ENCODE measurements at regions not wholly inside any gene's neighbourhood (a gene's known extent, or its start where the extent isn't known, plus 50 kb on each side); places are given as distances from the start of the nearest gene placed in this dataset.
"Not testable (repeated sequence)": the region's sequence is repeated elsewhere in the genome, so short reads cannot be mapped to it uniquely, and the experiment has no call there.

DNA sequence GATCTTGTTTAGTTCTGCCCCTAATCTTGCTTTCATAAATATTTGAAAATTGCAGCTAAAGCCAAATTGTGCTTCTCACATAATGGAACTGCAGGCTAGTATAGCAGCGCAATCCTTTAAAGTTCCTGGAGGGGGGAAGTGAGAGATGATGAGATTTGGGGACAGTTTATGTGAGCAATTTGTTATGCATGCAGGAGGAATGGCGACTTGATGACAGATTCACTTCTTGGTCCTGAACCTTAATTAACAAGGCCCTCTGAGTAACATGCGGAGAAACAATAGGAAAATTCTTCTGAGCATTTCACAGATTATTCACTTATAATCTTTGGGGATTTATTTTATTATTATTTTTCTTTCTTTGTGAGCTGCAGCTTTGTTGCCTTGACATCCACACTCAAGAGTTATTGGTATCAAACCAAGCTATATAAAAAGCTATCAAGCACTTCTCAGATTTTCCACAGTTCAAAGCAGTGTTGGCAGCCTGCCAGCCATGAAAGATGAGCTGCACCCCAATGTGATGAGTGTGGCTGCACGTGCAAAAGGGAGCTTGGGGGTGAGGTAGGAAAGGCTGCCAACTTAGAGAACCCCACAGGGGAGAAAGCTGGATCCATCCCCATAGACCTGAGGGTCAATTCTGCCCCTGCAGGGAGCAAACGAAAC, 1662.2 kb upstream of the FLRT2 start:
- peak in 1 of 56 donors; percentile 3 for DNase-seq

DNA sequence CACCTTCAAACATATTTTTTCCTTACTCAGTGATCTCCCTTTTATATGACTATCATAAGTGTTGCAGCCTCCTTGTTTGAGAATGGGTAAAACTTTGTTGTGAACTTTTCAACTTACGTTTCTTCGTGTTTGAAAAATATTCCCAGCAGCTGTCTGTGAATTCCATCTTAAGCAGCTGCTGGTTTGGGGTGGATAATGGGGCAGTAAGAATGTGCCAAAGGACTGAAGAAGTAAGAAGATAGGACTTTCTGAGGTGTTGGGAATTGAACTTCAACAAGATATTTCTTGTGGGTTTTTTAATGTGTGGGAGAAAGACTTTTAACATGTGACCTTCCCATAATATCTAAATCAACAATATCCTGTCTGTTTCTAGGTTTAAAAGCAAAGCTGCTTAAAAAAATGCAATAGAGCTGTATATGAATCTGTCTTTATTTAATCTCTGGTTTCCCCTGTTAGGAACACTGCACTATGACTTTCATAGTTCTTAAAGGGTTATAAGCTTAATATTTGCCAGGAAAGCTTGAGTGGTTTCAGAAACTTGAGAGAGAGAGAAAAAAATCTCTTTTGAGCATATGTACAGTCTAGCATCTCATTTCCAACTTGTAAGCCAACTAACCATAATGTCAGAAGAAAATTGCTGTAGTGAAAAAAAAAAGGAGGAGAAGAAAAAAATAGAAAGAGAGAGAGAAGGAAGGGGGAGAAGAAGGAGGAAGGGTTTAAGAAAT, 1659.2 kb upstream of the FLRT2 start:
- no peak for DNase-seq

DNA sequence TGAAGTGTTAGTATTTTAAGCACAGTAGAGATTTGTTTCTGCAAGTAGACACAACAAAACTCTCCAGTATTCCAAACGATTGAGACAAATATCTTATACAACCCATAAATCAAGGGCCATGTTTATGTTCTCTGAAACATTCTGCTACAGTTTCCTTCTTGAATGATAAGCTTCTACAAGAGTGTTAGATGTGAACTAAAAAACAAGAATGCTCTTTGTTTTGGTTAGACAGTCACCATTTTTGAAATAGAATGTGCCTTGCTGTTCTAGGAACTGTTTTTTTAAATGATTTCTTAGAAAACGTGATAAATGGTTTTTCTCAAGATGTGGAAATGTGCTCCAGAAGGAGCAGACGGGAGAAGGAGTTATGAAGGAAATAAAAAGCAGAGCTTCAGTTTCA, 1656.3 kb upstream of the FLRT2 start:
- no peak for DNase-seq

DNA sequence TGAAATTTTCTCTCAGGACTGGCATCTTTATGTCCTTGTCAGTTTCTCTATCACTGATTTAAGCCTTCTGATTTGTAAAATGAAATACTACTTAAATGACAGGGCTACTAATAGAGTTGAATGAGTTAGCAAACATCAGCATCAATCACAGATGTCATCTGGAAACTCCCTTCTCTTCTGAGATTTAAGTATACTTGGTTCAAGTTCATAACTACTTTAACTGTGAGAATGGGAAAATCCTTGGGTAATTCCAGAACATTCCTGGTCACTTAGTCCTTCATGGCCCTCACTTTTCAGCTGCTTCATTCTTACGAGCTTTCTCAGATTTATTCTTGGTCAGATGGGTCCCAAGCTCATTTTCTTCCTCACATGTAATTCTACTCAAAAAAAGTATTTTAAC, 1655.3 kb upstream of the FLRT2 start:
- DNase-seq: no peak

DNA sequence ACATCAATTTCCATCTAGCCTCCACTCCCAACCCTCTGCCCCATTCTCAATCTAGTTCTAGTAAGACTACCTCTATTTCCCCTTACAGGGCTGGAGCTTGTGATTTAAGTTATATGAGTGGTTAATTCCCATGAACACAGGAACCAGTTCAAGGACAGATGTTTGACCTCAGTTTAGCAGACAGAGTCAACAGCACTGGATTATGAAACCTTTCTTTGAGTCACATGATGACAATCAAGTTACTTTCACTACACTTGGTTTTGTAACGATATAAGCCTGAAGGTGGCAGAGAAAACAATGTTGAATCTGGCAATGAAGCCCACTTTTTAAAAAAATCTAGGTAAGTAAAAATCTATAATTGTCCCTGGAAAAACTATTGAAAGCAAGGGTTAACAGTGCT, 1646.2 kb upstream of the FLRT2 start:
- no peak for DNase-seq

DNA sequence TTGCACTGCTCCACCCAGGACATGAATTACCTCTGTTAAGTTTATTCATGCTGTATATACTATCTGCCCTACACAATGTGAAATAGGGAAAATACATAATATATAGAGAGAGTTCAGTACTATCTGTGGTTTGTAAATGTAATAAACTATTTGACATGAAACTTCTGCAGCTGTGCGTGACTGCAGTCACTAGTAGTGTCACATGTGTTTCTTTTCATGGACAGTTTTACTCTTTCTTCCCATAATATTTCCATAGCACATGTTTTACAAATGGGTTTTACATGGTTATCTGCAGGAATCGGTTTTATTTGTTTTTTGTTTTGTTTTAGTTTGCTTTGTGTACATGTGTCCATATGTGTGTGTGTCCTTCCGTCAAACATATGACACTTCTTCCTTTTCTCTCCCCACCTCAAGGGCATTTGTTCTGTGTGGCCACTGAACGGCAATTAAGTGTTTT, 1644.1 kb upstream of the FLRT2 start:
- DNase-seq: no peak

GRCh38 chr14:83887866-83888265, 1642.1 kb upstream of the FLRT2 start:
- no peak for DNase-seq

DNA sequence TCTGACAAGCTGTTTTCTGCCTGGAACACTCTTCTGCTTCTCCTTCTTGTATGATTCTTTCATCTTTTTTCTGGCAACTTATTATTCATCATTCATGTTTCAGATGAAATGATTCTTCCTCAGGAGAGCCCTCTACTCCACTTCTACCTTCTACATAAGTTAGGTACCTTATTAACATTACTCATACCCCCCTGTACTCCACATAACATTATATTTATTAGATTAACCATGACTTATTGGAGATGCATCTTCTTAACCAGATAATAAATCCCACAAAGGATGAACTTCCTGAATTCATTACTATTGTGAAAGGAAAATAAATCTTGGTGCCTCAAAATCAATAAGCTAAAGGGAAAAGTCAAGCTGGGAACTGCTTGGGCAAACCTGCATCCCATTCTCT, 1636.5 kb upstream of the FLRT2 start:
- DNase-seq: no peak

- no peak for DNase-seq
Measured at GRCh38 chr14:83894568-83894967, 1635.4 kb upstream of the FLRT2 start.

DNA sequence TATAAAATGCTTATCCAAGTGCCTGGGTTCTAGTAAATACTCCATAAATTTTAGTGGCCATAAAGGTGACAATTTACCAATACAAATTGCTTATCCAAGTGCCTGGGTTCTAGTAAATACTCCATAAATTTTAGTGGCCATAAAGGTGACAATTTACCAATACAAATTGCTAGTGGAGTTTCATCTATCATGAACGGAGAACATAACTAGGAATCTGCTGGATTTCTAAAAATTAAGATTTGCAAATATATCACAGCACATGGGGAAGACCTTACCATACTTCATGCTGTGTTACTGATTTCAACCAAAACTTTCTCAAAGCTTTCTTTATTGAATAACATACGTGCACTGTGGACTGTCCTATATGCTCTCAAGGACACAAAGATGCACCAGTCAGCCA, 1631.4 kb upstream of the FLRT2 start:
- DNase-seq: not testable (repeated sequence)

GRCh38 chr14:83899706-83900105, 1630.2 kb upstream of the FLRT2 start:
- DNase-seq: no peak

DNA sequence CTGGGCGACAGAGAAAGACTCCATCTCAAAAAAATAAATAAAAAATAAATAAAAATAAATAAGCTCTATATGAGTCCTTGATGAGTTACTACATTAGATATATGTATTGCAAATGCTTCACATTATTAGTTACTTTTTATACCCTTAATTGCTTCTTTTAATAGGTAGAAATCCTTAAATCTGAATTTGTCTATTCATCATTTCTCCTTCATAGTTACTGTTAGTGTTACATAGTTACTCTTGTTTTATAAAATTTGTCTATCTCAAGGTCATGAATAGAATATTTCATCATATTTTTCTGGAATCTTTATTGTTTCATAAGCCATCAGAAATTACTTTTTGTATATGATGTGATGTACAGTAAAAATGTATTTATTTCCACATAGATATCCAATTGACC, 1624.8 kb upstream of the FLRT2 start:
- no peak for DNase-seq

GRCh38 chr14:83908419-83908818, 1621.5 kb upstream of the FLRT2 start:
- DNase-seq: no peak

DNA sequence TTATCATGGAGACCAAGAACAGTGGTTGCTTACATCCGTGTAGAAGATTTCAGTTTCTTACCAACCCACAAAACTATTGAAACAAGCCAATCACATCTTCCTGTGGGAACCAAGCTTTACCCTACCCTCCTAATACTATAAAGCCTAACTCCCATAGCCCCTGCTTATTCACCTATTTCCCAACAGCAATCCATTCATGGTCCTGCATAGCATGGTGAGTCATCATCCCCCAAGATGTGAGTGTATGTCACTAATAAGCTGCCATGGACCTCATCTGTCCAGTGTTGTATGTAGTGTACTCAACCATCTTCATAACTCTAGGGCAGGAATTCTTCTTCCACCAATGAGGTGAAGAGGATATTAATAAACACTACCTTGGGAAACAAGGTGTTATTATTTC, 1620.4 kb upstream of the FLRT2 start:
- DNase-seq: no peak

GRCh38 chr14:83912032-83912642, 1617.8 kb upstream of the FLRT2 start:
- no peak for DNase-seq

DNA sequence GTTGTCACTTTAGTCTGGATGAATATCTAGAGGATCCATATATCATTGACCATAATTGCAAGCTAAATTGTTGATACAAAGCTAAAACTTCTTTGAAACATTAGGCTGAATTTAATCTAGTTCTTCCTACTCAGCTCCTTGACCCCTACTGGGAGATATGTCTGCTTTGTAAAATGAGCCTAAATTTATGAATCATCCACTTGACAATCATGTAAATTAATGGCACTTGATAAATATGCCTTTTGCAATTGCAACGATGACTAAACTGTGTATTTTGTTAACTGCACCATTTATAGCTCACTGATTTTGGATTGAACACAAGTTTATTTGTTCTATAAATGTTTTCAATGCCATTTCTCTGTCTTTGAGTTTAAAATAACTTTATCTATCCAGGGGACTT, 1616.5 kb upstream of the FLRT2 start:
- no peak for DNase-seq

DNA sequence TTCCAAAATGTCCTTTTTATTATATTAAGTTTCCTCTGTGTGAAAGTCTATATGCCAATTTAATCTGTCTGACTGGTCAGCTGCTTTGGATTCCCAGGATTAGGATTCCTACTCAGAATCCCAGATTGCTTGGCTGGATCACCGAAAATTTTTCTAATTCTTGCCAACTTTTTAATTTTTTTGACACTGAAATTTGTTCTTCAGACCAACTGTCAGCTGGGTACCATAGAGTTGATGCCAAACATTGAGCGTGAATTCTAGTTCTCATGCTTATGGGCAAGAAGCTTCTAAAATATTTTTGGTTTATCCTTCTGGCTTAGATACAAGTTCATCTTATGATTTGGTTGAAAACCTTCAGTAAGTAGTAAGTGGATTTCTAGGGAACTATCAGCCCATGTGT, 1611.4 kb upstream of the FLRT2 start:
- no peak for DNase-seq

DNA sequence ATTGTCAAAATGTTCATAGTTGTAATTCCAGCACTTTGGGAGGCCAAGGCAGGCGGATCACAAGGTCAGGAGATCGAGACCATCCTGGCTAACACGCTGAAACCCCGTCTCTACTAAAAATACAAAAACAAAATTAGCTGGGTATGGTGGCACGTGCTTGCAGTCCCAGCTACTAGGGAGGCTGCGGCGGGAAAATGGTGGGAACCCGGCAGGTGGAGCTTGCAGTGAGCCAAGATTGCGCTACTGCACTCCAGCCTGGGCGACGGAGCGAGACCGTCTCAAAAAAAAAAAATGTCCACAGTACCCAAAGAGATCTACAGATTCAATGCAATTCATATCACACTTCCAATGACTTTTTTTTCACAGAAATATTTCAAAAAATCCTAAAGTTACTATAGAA, 1610.3 kb upstream of the FLRT2 start:
- DNase-seq: not testable (repeated sequence)

DNA sequence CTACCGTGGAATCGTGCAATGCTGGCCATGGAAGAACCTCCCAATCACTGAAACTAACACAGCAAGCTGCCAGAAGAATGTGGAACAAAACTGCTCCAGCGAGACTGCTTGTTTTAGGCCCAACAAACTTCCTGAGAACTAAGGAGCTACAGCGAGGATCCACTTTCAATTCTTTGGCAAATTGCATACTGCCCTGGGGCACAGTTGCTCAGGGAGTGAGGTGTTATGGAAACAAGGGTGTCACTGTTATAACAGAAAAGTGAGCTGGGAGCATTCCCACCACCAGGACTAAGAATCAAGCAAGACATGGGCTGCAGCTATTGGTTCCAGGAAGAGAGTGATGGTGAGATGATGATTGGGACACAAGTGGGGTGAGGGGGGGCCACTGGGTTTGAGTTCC, 1606.1 kb upstream of the FLRT2 start:
- DNase-seq: no peak

GRCh38 chr14:83924259-83924658, 1605.7 kb upstream of the FLRT2 start:
- no peak for DNase-seq

DNA sequence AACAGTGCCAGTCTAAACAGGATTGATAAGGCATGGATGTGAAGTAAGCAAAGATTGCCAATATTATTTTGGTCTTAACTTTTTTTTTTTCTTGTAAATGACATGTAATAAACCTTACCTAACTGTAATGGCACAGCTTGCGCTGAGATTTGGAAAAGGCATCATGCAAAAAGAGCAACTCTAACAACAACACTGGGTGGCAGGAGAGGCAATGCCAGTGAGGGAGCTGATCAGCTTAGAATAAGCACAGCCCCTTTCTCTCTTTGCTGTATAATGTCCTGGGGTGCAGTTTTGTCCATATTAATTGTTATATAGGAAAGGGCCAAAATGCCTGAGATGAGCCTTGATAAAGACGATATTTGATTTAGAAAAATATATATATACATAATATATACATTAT, 1589.7 kb upstream of the FLRT2 start:
- no peak for DNase-seq

DNA sequence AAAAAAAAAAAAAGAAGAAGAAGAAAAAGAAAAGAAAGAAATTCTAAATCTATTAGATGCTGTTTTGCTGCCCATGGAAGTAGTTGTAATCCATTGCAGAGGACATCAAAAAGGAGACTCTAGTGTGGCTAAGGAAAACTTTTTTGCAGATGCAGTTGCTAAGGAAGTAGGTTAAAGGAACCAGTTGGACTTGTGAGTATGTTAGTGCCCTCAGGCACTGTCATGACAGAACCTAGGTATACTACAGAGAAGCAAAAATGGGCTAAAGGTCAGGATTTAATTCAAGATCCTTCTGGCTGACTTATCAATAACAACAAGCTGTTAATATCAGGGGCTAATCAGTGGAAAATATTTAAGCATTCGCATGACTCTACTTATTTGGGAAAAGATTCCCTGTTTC, 1571.6 kb upstream of the FLRT2 start:
- DNase-seq: no peak

Data from amygdala (tissue), 56 donors.